WTC11 (cell line): ENCODE measurements at regions not wholly inside any gene's neighbourhood (a gene's known extent, or its start where the extent isn't known, plus 50 kb on each side); places are given as distances from the start of the nearest gene placed in this dataset.

Experiments
- ATAC-seq: fragments of 200-7000 bp; cut with Tn5 transposase; 2 replicates; pipeline ENCODE4 v1.10.0; 2021; ENCODE audit warnings: mild to moderate bottlenecking, moderate library complexity
- CTCF ChIA-PET: fragments of 300-600 bp; sonication (Branson Sonifier 250); formaldehyde crosslinking; loops from one replicate; lab custom pipeline; 2021; ENCODE audit warnings: antibody characterized with exemption; lab: Charles Lee
- POLR2A ChIA-PET: fragments of 350-600 bp; sonication (Branson Sonifier 250); formaldehyde crosslinking; loops from one replicate; lab custom pipeline; 2021; ENCODE audit warnings: antibody characterized with exemption; lab: Charles Lee
- DNase-seq: peaks from one replicate; pipeline ENCODE4 v3.0.0; 2021; ENCODE audit warnings: low spot score
- H3K27ac Mint-ChIP-seq: 2 replicates; pipeline ENCODE4 v1.8.0; 2021; ENCODE audit warnings: mixed read lengths
- H3K27me3 Mint-ChIP-seq: 2 replicates; pipeline ENCODE4 v1.8.0; 2021; ENCODE audit warnings: low read depth, mild to moderate bottlenecking, moderate library complexity, mixed read lengths
- H3K36me3 Mint-ChIP-seq: 2 replicates; pipeline ENCODE4 v1.8.0; 2021; ENCODE audit warnings: mixed read lengths
- H3K4me1 Mint-ChIP-seq: 2 replicates; pipeline ENCODE4 v1.8.0; 2022; ENCODE audit warnings: mixed read lengths
- H3K4me3 Mint-ChIP-seq: 2 replicates; pipeline ENCODE4 v1.8.0; 2021; ENCODE audit warnings: mild to moderate bottlenecking, moderate library complexity, mixed read lengths
- H3K9me3 Mint-ChIP-seq: 2 replicates; pipeline ENCODE4 v1.8.0; 2021; ENCODE audit warnings: mixed read lengths
- ATF1 ChIP-seq: sonication (generic); formaldehyde crosslinking; IDR thresholded peaks from 2 replicates; pipeline ENCODE4 v1.8.1; 2023; ENCODE audit warnings: mild to moderate bottlenecking, moderate library complexity, missing genetic modification reagents
- EMX1 ChIP-seq: fragments of 250-450 bp; sonication (Bioruptor Pico); IDR thresholded peaks from 2 replicates; pipeline ENCODE4 v1.8.0; 2021; ENCODE audit warnings: mild to moderate bottlenecking
- ETV6 ChIP-seq: sonication (generic); formaldehyde crosslinking; IDR thresholded peaks from 2 replicates; pipeline ENCODE4 v1.8.1; 2022; ENCODE audit warnings: mild to moderate bottlenecking, missing genetic modification reagents
- FOXP1 ChIP-seq: sonication (generic); formaldehyde crosslinking; IDR thresholded peaks from 2 replicates; pipeline ENCODE4 v1.8.0; 2022; ENCODE audit warnings: missing genetic modification reagents, mild to moderate bottlenecking, moderate library complexity, borderline replicate concordance
- GRHL2 ChIP-seq: fragments of 250-450 bp; sonication (Bioruptor Pico); IDR thresholded peaks from 2 replicates; pipeline ENCODE4 v1.8.0; 2022; ENCODE audit warnings: mild to moderate bottlenecking, moderate library complexity; ENCODE audit not compliant: insufficient replicate concordance, severe bottlenecking
- HMGA2 ChIP-seq: fragments of 250-450 bp; sonication (Bioruptor Pico); IDR thresholded peaks from 2 replicates; pipeline ENCODE4 v1.4.0; 2021; ENCODE audit warnings: mild to moderate bottlenecking, moderate library complexity
- IRF2 ChIP-seq: sonication (generic); formaldehyde crosslinking; IDR thresholded peaks from 2 replicates; pipeline ENCODE4 v1.8.0; 2022; ENCODE audit warnings: low read depth, missing genetic modification reagents, borderline replicate concordance
- KAT7 ChIP-seq: sonication (generic); formaldehyde crosslinking; IDR thresholded peaks from 2 replicates; pipeline ENCODE4 v1.8.1; 2023; ENCODE audit warnings: missing genetic modification reagents, mild to moderate bottlenecking, borderline replicate concordance
- NFE2L1 ChIP-seq: sonication (generic); formaldehyde crosslinking; IDR thresholded peaks from 2 replicates; pipeline ENCODE4 v1.8.1; 2023; ENCODE audit warnings: missing genetic modification reagents
- SMAD3 ChIP-seq: sonication (generic); formaldehyde crosslinking; IDR thresholded peaks from 2 replicates; pipeline ENCODE4 v1.8.0; 2022; ENCODE audit warnings: missing genetic modification reagents, mild to moderate bottlenecking, borderline replicate concordance
- TCF7 ChIP-seq: sonication (generic); formaldehyde crosslinking; IDR thresholded peaks from 2 replicates; pipeline ENCODE4 v1.8.0; 2022; ENCODE audit warnings: mild to moderate bottlenecking, low read depth, missing genetic modification reagents, moderate library complexity
- ZNF121 ChIP-seq: sonication (generic); formaldehyde crosslinking; IDR thresholded peaks from 2 replicates; pipeline ENCODE4 v1.8.0; 2023; ENCODE audit warnings: missing genetic modification reagents
- ZNF219 ChIP-seq: sonication (generic); formaldehyde crosslinking; IDR thresholded peaks from 2 replicates; pipeline ENCODE4 v1.8.0; 2023; ENCODE audit warnings: missing genetic modification reagents, mild to moderate bottlenecking, borderline replicate concordance
- TF ChIP-seq, protein P1 (sequence below): sonication (generic); formaldehyde crosslinking; IDR thresholded peaks from 2 replicates; pipeline ENCODE4 v1.8.1; 2023; ENCODE audit warnings: mild to moderate bottlenecking, missing genetic modification reagents, moderate library complexity
- TF ChIP-seq, protein P2 (sequence below): sonication (generic); formaldehyde crosslinking; IDR thresholded peaks from 2 replicates; pipeline ENCODE4 v1.8.0; 2022; ENCODE audit warnings: mild to moderate bottlenecking, missing genetic modification reagents
- TF ChIP-seq, protein P3 (sequence below): sonication (generic); formaldehyde crosslinking; IDR thresholded peaks from 2 replicates; pipeline ENCODE4 v1.8.1; 2022; ENCODE audit warnings: low read depth, mild to moderate bottlenecking, moderate library complexity, missing genetic modification reagents, borderline replicate concordance
- TF ChIP-seq, protein P4 (sequence below): sonication (generic); formaldehyde crosslinking; IDR thresholded peaks from 2 replicates; pipeline ENCODE4 v1.8.0; 2023; ENCODE audit warnings: mild to moderate bottlenecking, missing genetic modification reagents

DNA sequence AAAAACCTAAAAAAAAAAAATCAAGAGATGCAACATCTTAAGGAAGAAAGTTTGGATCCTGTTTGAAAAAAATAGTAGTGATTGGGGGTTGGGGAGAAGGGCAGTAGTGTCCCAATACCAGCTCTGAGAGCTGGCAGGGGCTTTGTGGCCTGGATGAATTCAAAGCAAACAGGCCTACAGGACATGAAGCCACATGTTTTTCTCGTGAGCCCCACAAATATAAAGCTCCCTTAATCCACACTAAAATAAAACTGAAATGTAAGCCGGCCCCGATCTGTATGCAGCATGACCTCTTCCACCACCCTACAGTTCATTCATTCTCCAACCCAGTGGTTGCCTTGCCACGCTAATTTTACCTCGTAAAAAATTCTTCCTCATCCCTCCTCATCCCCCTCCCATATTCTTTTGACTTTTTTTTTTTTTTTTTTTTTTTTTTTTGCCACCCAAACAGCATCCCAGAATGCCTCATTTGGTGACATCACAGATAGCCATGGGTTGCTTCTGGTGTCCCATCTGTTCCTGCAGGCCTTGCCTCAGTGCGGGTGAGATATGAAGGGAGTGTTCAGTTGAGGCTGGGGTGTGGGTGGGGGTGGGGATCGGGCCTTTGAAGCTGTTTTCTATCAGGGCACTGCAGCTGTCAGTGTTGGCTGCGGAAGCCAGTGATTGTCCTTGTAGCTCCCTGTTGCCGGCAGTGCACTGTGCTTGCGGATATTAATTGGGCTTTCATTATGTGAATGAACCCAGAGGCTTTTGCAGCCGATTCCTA, 81.6 kb upstream of the NFIB start:
- no peak for ATAC-seq

DNA sequence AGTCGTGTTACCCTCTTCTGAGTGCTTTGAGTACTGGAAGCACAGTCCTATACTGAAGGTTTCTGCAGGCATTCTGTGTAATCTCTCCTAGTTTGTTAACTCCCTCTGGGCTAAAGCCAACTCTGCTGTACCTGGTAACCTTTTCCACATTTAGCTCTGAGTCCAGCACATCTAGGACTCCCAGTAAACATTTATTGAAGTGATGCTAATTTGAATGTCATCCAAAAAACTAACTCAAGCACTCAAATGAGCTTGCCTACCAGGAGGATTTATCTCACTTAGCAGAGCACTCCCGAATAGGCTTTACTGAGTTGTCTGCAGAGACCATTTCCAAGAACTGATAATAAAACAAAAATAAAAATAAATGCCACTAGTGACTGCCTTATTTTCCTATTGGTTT, 79.5 kb upstream of the NFIB start:
- ATAC-seq (no peak), DNase-seq (no peak)
- peaks cover 4% of the 10 kb centered on the region; the same call in 1 of the 2 replicates for H3K4me1 Mint-ChIP-seq
- POLR2A ChIA-PET, result no interaction called here
- CTCF ChIA-PET, result no interaction called here
- peaks cover 7% of the 10 kb centered on the region; the same call in 1 of the 2 replicates for H3K36me3 Mint-ChIP-seq
- H3K4me3 Mint-ChIP-seq, result no peak overlapping the region
- no peaks in the 10 kb centered on the region; the same call in 1 of the 2 replicates for H3K27me3 Mint-ChIP-seq
- no peak overlapping the region for H3K27ac Mint-ChIP-seq
- TF ChIP-seq TCF7, result no peak
- no peak for TF ChIP-seq IRF2
- no peak for TF ChIP-seq ZNF219 (CRISPR knock-in tag)
- TF ChIP-seq, protein P1, sequence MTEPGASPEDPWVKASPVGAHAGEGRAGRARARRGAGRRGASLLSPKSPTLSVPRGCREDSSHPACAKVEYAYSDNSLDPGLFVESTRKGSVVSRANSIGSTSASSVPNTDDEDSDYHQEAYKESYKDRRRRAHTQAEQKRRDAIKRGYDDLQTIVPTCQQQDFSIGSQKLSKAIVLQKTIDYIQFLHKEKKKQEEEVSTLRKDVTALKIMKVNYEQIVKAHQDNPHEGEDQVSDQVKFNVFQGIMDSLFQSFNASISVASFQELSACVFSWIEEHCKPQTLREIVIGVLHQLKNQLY, result no peak
- no peak for TF ChIP-seq EMX1 (CRISPR knock-in tag)
- no peak for TF ChIP-seq NFE2L1
- TF ChIP-seq GRHL2 (CRISPR knock-in tag), result no peak
- TF ChIP-seq SMAD3 (CRISPR knock-in tag), result no peak
- TF ChIP-seq KAT7 (CRISPR knock-in tag), result no peak
- no peak for TF ChIP-seq ATF1 (CRISPR knock-in tag)
- TF ChIP-seq, protein P2, sequence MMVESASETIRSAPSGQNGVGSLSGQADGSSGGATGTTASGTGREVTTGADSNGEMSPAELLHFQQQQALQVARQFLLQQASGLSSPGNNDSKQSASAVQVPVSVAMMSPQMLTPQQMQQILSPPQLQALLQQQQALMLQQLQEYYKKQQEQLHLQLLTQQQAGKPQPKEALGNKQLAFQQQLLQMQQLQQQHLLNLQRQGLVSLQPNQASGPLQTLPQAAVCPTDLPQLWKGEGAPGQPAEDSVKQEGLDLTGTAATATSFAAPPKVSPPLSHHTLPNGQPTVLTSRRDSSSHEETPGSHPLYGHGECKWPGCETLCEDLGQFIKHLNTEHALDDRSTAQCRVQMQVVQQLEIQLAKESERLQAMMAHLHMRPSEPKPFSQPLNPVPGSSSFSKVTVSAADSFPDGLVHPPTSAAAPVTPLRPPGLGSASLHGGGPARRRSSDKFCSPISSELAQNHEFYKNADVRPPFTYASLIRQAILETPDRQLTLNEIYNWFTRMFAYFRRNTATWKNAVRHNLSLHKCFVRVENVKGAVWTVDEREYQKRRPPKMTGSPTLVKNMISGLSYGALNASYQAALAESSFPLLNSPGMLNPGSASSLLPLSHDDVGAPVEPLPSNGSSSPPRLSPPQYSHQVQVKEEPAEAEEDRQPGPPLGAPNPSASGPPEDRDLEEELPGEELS, result no peak
- TF ChIP-seq ETV6, result no peak
- no peak for TF ChIP-seq FOXP1 (CRISPR knock-in tag)
- TF ChIP-seq, protein P3, sequence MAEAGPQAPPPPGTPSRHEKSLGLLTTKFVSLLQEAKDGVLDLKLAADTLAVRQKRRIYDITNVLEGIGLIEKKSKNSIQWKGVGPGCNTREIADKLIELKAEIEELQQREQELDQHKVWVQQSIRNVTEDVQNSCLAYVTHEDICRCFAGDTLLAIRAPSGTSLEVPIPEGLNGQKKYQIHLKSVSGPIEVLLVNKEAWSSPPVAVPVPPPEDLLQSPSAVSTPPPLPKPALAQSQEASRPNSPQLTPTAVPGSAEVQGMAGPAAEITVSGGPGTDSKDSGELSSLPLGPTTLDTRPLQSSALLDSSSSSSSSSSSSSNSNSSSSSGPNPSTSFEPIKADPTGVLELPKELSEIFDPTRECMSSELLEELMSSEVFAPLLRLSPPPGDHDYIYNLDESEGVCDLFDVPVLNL (CRISPR knock-in tag), result no peak
- H3K9me3 Mint-ChIP-seq, result peaks cover 21% of the 10 kb centered on the region

More for the DNA sequence above, 81.6 kb upstream of the NFIB start:
- peaks cover 10% of the 10 kb centered on the region for H3K4me1 Mint-ChIP-seq
- H3K9me3 Mint-ChIP-seq, result peaks cover 21% of the 10 kb centered on the region
- no peak overlapping the region for H3K4me3 Mint-ChIP-seq
- CTCF ChIA-PET, result interaction anchor here (0.5 to 0.8 kb wide), 3 partner anchors 39 to 380 kb away, joined by 3 to 4 read pairs (median 3); no protein-coding TSS in a partner anchor
- no peak for DNase-seq
- no peaks in the 10 kb centered on the region; the same call in 1 of the 2 replicates for H3K27me3 Mint-ChIP-seq
- POLR2A ChIA-PET, result no interaction called here
- no peak for TF ChIP-seq ETV6
- no peak for TF ChIP-seq IRF2
- no peak for TF ChIP-seq TCF7
- TF ChIP-seq, protein P4, sequence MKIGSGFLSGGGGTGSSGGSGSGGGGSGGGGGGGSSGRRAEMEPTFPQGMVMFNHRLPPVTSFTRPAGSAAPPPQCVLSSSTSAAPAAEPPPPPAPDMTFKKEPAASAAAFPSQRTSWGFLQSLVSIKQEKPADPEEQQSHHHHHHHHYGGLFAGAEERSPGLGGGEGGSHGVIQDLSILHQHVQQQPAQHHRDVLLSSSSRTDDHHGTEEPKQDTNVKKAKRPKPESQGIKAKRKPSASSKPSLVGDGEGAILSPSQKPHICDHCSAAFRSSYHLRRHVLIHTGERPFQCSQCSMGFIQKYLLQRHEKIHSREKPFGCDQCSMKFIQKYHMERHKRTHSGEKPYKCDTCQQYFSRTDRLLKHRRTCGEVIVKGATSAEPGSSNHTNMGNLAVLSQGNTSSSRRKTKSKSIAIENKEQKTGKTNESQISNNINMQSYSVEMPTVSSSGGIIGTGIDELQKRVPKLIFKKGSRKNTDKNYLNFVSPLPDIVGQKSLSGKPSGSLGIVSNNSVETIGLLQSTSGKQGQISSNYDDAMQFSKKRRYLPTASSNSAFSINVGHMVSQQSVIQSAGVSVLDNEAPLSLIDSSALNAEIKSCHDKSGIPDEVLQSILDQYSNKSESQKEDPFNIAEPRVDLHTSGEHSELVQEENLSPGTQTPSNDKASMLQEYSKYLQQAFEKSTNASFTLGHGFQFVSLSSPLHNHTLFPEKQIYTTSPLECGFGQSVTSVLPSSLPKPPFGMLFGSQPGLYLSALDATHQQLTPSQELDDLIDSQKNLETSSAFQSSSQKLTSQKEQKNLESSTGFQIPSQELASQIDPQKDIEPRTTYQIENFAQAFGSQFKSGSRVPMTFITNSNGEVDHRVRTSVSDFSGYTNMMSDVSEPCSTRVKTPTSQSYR (CRISPR knock-in tag), result no peak
- no peak for TF ChIP-seq HMGA2
- TF ChIP-seq ZNF121, result no peak
- TF ChIP-seq ATF1 (CRISPR knock-in tag), result no peak
- no peak for TF ChIP-seq FOXP1 (CRISPR knock-in tag)
- peaks cover 7% of the 10 kb centered on the region; the same call in 1 of the 2 replicates for H3K36me3 Mint-ChIP-seq
- no peak overlapping the region for H3K27ac Mint-ChIP-seq
